ENCODE measurements at regions not wholly inside any gene's neighbourhood (a gene's known extent, or its start where the extent isn't known, plus 50 kb on each side); places are given as distances from the start of the nearest gene placed in this dataset.

DNA sequence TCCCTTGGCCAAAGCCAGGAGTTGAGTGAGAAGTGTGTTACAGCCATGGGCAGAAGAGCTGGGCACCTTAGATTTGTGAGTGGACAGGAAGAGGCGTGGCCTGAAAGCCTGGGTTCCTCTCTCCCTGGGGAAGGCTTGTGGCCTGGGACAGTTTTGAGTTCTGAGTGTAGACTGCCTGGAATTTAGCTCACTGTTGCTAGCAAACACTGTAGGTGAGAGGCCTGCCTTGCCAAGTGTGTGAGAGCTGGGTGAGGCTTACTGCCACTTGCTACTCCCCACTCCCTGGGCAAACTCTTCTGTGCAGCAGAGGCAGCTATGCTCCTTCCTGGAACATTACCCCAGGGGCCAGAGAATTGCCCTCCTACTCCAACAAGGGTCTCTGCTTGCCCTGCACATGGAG, 150.0 kb upstream of the GALNT5 start:
- H3K27me3 ChIP-seq (ENCODE audit: low read length): no peaks in the 10 kb centered on the region
- H3K9me3 ChIP-seq (ENCODE audit: insufficient read depth, low read length): no peaks in the 10 kb centered on the region
- H3K4me3 ChIP-seq (ENCODE audit: insufficient read depth, low read length, poor library complexity, severe bottlenecking): no peak overlapping the region
- no peak overlapping the region for H3K9ac ChIP-seq (ENCODE audit: low read length)
- 0 out of 2 replicates have a peak, but pooled peaks cover 4% of the 10 kb centered on the region for H3K9me2 ChIP-seq (replicated peaks; ENCODE audit: insufficient read depth, low read length)
- H3K79me2 ChIP-seq (ENCODE audit: insufficient read depth, low read length): no peaks in the 10 kb centered on the region
- no peak overlapping the region for H2AFZ ChIP-seq (ENCODE audit: low read depth, low read length, severe bottlenecking)
- H4K20me1 ChIP-seq (ENCODE audit: low read depth, low read length): no peaks in the 10 kb centered on the region
- H3K36me3 ChIP-seq (ENCODE audit: low read length): no peaks in the 10 kb centered on the region
- no peak overlapping the region for H3K4me2 ChIP-seq (ENCODE audit: low read depth, low read length, poor library complexity, severe bottlenecking)
- H3K27ac ChIP-seq (ENCODE audit: low read depth, low read length): no peak overlapping the region
- TF ChIP-seq EZH2phosphoT487 (conservative IDR thresholded peaks at IDR 0.05; ENCODE audit: low read length): no peak
- TF ChIP-seq, protein P1, sequence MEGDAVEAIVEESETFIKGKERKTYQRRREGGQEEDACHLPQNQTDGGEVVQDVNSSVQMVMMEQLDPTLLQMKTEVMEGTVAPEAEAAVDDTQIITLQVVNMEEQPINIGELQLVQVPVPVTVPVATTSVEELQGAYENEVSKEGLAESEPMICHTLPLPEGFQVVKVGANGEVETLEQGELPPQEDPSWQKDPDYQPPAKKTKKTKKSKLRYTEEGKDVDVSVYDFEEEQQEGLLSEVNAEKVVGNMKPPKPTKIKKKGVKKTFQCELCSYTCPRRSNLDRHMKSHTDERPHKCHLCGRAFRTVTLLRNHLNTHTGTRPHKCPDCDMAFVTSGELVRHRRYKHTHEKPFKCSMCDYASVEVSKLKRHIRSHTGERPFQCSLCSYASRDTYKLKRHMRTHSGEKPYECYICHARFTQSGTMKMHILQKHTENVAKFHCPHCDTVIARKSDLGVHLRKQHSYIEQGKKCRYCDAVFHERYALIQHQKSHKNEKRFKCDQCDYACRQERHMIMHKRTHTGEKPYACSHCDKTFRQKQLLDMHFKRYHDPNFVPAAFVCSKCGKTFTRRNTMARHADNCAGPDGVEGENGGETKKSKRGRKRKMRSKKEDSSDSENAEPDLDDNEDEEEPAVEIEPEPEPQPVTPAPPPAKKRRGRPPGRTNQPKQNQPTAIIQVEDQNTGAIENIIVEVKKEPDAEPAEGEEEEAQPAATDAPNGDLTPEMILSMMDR (IDR thresholded peaks at IDR 0.05; ENCODE audit: insufficient read depth, low read length, poor library complexity, severe bottlenecking): no peak
- H3F3A ChIP-seq (ENCODE audit: insufficient read depth): no peaks in the 10 kb centered on the region

DNA sequence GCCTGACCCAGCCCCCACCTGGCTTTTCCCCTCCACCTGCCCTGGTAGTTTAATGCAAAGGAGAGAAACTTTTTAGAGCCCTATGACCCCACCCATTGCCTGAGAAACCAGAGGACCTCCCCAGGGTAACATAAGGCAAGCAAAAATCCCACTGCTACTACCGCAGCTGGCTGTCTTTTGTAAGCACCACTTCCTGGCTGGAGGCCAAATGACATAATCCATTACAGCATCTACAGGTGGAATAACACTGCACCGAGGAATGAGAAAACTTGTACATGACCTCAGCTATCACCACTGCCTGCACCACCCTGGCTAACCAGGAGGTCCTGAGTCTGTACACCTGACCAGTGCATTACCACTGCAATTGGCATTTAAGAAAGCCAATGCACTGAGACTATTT, 149.6 kb upstream of the GALNT5 start:
- Histone ChIP-seq H3K27me3 (ENCODE audit: low read length) (no peaks in the 10 kb centered on the region), H3K4me3 (ENCODE audit: insufficient read depth, low read length, poor library complexity, severe bottlenecking) (no peak overlapping the region), H2AFZ (ENCODE audit: low read depth, low read length, severe bottlenecking) (no peak overlapping the region), H3K27ac (ENCODE audit: low read depth, low read length) (no peak overlapping the region), H3F3A (ENCODE audit: insufficient read depth) (no peaks in the 10 kb centered on the region), H3K4me2 (ENCODE audit: low read depth, low read length, poor library complexity, severe bottlenecking) (no peak overlapping the region), H4K20me1 (ENCODE audit: low read depth, low read length) (no peaks in the 10 kb centered on the region), H3K9ac (ENCODE audit: low read length) (no peak overlapping the region), H3K36me3 (ENCODE audit: low read length) (no peaks in the 10 kb centered on the region), H3K79me2 (ENCODE audit: insufficient read depth, low read length) (no peaks in the 10 kb centered on the region), H3K9me2 (replicated peaks; ENCODE audit: insufficient read depth, low read length) (0 out of 2 replicates have a peak, but pooled peaks cover 4% of the 10 kb centered on the region), H3K9me3 (ENCODE audit: insufficient read depth, low read length) (no peaks in the 10 kb centered on the region)
- TF ChIP-seq, protein P1 (IDR thresholded peaks at IDR 0.05; ENCODE audit: insufficient read depth, low read length, poor library complexity, severe bottlenecking): no peak
- TF ChIP-seq EZH2phosphoT487 (conservative IDR thresholded peaks at IDR 0.05; ENCODE audit: low read length): no peak

DNA sequence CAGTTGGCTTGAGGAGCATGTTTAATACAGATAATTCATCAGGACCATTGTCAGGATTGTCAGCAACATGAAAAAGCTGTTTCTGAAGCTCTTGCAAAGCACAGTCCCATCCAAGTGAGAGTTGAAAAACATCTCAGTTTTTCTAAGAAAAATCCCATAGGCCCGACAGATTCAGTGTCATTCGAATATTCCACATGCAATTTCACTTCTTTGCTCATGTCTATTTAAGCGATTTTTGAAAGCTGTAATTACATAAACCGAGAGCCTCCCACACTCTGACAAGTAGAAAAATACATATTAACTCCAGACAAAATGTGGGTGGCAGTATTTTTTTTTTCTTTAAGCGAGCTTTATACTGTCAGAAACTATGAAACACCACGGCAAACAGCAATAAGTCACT, 134.7 kb upstream of the GALNT5 start:
- no peak overlapping the region for H2AFZ ChIP-seq (ENCODE audit: low read depth, low read length, severe bottlenecking)
- no peaks in the 10 kb centered on the region for H3F3A ChIP-seq (ENCODE audit: insufficient read depth)
- H3K9me3 ChIP-seq (ENCODE audit: insufficient read depth, low read length): no peaks in the 10 kb centered on the region
- TF ChIP-seq, protein P1 (IDR thresholded peaks at IDR 0.05; ENCODE audit: insufficient read depth, low read length, poor library complexity, severe bottlenecking): no peak
- TF ChIP-seq EZH2phosphoT487 (conservative IDR thresholded peaks at IDR 0.05; ENCODE audit: low read length): no peak
- no peak overlapping the region for H3K9ac ChIP-seq (ENCODE audit: low read length)
- no peak overlapping the region for H3K4me3 ChIP-seq (ENCODE audit: insufficient read depth, low read length, poor library complexity, severe bottlenecking)
- H3K9me2 ChIP-seq (replicated peaks; ENCODE audit: insufficient read depth, low read length): no peaks in the 10 kb centered on the region
- no peak overlapping the region for H3K27ac ChIP-seq (ENCODE audit: low read depth, low read length)
- no peak overlapping the region for H3K4me2 ChIP-seq (ENCODE audit: low read depth, low read length, poor library complexity, severe bottlenecking)
- no peaks in the 10 kb centered on the region for H3K36me3 ChIP-seq (ENCODE audit: low read length)
- no peaks in the 10 kb centered on the region for H3K27me3 ChIP-seq (ENCODE audit: low read length)
- no peaks in the 10 kb centered on the region for H4K20me1 ChIP-seq (ENCODE audit: low read depth, low read length)
- no peaks in the 10 kb centered on the region for H3K79me2 ChIP-seq (ENCODE audit: insufficient read depth, low read length)

Data from SU-DHL-6 (cell line).